ENCODE measurements at regions not wholly inside any gene's neighbourhood (a gene's known extent, or its start where the extent isn't known, plus 50 kb on each side); places are given as distances from the start of the nearest gene placed in this dataset.
"Not testable (repeated sequence)": the region's sequence is repeated elsewhere in the genome, so short reads cannot be mapped to it uniquely, and the experiment has no call there.

DNA sequence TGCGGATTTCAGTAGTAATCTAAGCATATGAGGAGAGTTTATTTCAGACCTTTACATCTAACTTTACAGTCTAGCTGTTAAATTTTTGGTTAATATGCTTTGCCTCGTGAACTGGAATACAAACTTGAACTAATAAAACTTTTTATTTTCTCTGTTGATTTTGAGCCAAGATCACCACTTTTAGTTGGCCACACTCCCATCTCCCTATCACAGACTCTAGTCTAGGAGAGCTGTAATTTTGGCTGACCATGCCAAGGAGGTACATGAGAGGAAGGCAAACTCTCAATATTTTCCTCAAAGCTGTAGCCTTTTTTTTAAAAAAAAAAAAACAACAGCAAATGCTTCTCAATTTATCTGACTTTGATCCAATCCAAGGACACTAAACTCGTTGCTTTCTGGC lies 597.5 kb upstream of the PCDH7 start:
- DNase-seq (ENCODE audit: extremely low read depth, low read depth): no peak

DNA sequence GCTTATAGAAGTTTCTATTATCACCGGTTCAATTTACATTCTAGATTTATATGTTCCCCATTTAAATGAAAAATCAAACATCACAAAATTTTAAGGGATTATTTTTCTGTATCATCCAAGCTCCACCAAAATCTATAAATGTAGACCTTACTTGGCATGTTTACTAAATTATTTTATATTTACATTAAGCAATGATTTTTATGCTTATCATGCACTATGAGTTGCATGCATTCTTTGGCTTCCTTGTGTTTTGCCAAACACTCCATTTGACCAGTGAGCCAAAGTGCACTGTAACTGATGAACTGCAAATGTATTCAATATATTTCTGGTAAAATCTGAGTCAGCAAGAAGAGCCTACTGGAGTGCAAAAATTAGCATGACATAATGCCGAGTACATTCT lies 595.5 kb upstream of the PCDH7 start:
- not testable (repeated sequence) for DNase-seq (ENCODE audit: extremely low read depth, low read depth)

DNA sequence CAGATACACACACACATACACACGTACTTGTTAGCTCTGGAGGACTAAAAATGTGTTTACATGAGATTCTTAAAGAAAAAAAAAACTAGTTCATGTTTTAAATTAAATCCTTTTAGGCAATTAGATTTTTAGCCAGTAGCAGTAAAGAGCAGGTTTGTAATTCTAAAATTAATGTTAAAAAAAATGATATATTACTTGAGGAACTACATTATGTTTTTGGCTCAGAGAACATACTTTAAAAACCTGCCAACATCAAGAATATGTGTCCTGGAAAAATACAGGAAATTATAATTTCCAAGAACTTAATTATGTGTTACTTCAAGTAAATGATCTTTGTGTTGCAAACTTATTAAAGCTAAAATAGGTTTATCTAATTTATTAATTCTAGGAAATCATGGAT lies 594.3 kb upstream of the PCDH7 start:
- DNase-seq (ENCODE audit: extremely low read depth, low read depth): no peak

DNA sequence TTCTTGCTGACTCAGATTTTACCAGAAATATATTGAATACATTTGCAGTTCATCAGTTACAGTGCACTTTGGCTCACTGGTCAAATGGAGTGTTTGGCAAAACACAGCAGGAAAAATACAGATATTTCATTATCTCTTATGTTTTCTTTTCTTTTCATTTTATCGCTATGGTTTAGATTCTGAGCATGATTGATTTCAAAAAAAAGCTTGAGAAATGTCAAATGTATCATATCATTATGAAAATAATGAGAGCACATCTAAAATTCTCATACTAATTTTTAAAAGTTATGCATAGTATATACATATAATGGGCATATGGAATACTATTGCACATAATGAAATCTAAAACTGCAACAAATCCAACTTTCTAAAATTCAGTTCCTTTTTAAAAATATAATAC lies 593.8 kb upstream of the PCDH7 start:
- no peak for DNase-seq (ENCODE audit: extremely low read depth, low read depth)

DNA sequence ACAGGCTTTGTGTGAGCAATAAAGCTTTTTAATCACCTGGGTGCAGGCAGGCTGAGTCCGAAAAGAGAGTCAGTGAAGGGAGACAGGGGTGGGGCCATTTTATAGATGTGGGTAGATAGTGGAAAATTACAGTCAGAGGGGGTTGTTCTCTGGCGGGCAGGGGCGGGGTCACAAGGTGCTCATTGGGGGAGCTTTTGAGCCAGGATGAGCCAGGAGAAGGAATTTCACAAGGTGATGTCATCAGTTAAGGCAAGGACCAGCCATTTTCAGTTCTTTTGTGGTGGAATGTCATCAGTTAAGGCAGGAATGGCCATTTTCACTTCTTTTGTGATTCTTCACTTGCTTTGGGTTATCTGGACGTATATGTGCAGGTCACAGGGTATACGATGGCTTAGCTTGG lies 571.3 kb upstream of the PCDH7 start:
- not testable (repeated sequence) for DNase-seq (ENCODE audit: extremely low read depth, low read depth)

DNA sequence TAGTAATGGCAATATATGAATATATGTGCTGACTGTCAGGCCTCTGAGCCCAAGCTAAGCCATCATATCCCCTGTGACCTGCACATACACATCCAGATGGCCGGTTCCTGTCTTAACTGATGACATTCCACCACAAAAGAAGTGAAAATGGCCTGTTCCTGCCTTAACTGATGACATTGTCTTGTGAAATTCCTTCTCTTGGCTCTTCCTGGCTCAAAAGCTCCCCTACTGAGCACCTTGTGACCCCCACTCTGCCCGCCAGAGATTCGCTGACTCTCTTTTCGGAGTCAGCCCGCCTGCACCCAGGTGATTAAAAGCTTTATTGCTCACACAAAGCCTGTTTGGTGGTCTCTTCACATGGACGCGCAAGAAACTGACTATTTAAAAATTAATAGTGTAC lies 570.6 kb upstream of the PCDH7 start:
- not testable (repeated sequence) for DNase-seq (ENCODE audit: extremely low read depth, low read depth)

DNA sequence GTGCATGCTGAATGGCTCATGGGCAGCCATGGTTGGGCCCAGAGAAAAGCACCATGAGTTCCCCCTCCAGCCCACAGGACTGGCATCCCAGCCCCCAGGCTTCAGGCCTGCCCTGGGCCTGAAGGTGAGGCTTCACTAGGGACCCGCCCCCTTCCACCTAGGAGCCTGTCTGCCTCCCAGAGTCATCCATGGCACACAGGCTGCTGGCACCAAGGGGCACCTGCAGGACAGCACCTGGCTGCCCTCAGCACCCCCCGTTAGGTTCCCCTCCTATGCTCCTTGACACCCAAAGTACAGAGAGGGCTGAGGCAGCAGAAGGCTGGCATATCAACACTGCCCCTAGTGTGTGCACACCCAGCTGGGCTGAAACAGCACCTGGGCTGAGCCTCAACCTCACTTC lies 566.7 kb upstream of the PCDH7 start:
- DNase-seq (ENCODE audit: extremely low read depth, low read depth): no peak

DNA sequence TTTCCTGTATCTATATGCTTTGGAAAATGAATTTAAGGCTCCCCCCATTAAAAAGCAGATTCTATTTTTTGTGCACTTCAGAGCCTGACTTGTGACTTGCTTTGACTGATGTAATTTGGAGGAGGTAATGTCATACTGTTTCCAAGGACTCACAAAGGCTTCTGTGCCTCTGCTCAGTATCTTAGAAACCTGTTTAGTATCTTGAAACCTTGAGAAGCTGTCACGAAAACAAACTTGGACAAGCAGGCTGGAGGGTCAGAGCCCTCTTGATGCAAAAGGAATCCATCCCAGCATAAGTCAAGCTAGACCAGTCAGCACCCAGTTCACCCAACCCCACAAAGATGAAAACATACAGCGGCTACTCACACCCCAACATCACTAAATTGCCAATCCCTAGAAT lies 560.0 kb upstream of the PCDH7 start:
- no peak for DNase-seq (ENCODE audit: extremely low read depth, low read depth)

DNA sequence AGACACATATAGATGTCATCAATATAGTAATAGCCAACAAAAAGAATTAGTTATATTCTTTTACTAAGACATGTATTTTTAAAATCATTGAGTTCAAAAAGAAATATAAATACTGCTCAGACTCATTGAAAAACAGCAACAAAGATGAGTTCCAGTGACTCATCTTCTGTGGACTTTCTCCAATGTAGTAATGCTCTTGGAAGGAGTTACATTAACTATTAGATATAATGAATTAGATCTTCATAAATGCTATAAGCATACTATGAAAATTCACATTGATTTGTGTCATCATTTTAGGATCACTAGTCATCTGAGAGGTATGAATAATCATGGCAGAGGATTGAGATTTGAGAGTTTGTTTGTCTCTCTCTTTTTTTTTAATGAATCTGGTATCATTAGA lies 547.8 kb upstream of the PCDH7 start:
- no peak for DNase-seq (ENCODE audit: extremely low read depth, low read depth)

DNA sequence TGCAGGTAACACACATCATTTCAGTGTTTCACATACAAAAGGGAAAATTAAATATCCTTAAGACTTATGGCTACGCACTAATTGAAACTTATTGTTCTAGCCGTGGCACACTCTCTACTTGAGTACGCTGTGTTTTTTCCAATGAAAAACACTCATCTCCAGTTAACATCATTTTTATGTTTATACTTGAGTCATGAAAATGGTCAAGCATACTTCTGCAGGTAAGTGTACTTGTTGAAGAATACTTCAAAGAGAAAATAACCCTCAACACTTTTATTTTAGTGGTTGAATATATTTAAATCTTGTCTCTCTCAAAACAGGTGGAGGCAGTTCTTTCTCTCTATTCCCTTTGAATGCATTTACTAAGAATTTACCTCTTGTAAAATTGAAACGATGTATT lies 538.7 kb upstream of the PCDH7 start:
- no peak for DNase-seq (ENCODE audit: extremely low read depth, low read depth)

DNA sequence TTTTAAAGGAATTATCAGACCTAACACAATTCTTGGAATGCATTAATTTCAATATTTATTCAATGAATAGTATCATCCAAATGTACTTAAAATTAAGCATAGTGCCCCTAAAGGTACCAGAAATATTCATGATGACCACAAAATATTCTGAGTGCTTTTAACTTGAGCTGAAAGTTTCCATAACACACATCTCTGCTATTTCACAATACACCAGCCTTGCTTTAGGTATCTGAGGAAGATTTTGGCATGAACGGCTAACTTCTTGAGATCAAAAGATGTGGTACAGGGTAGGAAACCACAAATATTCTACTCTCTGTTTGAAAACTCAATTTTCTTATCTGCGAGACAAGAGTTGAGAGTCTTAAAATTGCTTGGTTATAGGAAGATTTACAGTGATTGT lies 538.3 kb upstream of the PCDH7 start:
- DNase-seq (ENCODE audit: extremely low read depth, low read depth): no peak

DNA sequence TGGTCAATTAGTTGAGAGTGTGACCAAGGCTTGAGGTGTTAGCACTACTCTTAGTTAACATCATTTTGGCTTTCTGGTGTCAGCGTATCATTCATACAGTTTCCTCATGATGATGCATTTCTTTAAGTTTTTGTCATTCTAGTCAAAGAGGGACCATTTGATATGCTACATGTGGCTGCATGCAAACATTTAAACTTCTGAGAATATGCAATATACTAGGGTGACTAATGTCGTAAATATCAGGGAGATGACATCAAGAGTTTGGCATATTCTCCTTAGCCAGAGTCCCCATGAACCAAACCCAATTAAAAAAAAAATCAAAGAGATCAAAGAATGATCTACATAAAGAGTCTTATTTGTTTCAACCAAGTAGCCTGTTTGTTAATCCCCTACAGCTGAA lies 537.4 kb upstream of the PCDH7 start:
- DNase-seq (ENCODE audit: extremely low read depth, low read depth): no peak

DNA sequence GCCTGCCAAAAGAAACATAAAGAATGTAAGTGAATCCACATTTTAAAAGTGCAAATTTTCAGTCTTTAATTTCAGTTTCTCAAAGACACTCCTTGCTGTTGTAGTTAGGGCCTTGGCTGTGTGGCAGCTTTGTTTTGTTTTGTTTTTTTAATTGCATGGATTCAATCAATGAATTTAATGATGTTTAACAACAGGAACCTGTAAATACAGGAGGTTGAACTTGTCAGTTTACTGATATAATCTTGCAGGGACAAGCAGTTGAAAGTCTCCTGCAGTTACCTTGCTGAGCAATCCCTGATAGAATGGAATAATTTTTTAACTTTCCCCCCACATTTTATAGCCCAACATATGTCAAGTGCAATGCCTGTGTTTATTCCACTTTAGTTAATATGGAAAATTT lies 528.3 kb upstream of the PCDH7 start:
- no peak for DNase-seq (ENCODE audit: extremely low read depth, low read depth)

DNA sequence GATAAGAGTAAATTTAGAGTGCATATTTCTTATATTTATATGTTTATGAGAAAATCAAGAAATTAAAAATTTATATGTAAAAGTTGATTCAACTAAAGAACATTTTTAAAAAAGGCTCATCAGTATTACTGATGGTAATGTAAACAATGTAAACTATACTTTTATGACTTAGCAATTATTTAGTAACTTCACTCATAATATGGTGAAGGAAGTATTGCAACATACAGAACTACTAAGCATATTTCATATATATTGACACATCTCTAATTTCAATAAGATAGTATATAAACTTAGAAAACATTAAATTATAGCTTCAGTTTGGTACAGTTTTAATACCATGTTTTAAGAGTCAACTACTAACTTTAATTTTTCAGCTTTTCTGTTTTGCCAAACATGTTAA lies 512.8 kb upstream of the PCDH7 start:
- DNase-seq (ENCODE audit: extremely low read depth, low read depth): no peak

DNA sequence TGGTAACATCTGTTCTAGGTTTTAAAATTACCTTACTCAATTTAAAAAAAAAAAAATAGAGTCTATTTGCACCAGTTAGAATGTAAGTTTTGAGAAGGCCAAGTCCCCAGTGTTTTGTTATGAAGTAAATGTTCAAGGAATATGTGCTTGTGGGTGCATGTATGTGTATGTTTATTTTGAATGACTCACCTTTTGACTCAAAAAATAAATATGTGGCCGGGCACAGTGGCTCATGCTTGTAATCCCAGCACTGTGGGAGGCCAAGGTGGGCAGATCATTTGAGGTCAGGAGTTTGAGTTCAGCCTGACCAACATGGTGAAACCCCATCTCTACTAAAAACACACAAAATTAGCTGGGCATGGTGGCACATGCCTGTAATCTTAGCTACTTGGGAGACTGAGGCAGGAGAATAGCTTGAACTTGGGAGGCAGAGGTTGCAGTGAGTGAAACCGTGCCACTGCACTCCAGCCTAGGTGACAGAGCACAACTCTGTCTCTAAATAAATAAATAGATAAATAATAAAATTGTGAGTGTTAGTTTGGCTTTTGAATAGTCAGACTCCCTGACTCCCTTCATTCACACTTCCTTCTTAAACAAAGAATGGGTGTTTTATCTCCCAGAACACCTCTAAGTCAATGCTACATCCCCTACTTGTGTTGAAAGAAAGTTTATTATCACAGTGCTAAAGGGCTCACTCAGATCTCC lies 511.3 kb upstream of the PCDH7 start:
- peak; percentile 13 for DNase-seq (ENCODE audit: extremely low read depth, low read depth)

DNA sequence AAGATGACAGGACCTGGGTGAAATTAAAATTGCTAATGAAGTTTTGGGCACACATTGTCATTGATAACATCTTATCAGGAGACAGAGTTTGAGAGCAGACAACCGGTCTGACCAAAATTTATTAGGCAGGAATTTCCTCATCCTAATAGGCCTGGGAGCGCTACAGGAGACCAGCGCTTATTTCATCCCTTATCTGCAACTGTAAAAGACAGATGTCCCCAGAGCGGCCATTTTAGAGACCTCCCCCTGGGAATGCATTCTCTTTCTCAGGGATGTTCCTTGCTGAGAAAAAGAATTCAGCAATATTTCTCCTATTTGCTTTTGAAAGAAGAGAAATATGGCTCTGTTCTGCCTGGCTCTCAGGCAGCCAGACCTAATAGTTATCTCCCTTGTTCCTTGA lies 504.2 kb upstream of the PCDH7 start:
- not testable (repeated sequence) for DNase-seq (ENCODE audit: extremely low read depth, low read depth)

DNA sequence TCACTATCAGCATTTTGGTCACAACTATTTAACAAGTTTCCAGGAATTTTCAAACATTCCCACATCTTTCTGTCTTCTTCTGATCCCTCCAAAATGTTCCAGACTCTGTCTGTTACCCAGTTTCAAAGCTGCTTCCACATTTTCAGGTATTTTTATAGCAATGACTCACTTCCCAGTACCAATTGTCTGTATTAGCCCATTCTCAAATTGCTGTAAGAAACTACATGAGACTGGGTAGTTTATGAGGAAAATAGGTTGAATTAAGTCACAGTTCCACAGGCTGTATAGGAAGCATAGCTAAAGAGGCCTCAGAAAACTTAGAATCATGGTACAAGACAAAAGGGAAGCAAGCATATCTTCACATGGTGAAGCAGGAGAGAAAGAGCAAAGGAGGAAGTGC lies 475.0 kb upstream of the PCDH7 start:
- no peak for DNase-seq (ENCODE audit: extremely low read depth, low read depth)

DNA sequence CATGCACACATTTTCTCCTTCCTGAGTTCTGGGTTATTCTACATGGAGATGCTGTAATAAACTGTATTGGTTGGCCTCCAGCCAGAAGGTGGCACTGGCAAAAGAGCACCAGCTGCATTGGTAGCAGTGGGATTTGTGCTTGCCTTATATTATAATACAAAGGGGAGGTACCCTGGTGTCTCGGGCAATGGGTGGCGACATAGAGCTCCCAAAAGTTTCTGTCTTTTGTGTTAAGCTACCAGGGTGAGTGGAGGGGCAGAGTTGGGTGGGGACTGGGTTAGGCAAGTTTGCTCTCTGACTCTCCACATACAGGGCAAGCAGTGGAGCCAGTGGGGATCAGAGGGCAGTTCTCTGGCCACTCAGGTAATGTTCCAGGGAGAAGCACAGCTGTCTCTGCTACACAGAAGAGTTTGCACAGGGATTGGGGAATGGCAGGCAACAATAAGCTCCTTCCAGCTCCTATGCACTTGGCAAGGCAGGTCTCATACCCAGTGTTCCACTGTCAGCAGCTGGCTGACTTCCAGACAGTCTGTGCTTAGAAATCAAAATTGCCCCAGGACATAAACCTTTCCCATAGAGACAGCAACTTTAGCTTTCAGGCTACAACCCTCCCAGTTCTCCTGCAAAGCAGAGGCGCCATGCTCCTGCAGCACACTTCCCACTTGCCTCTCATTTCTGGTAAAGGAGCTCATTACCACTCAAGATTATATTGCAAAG lies 463.9 kb upstream of the PCDH7 start:
- no peak for DNase-seq (ENCODE audit: extremely low read depth, low read depth)

DNA sequence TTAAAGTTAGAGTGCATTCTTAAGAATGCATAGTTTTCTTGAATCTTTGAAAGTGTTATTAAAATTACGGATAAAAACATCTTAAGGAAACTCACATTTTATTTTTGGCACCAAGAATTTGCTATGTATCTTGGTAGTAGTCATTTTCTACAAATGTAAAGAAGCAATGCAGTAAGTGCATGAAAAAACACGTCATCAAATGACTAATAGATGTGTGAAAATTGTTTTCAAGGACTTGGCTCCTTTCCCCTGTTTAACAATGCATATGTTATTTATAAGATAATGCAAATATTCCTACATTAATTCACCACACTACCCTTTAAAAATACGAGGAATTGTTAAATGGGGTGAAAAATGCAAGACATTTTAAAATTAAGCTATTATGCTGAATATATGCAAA lies 461.2 kb upstream of the PCDH7 start:
- no peak for DNase-seq (ENCODE audit: extremely low read depth, low read depth)

DNA sequence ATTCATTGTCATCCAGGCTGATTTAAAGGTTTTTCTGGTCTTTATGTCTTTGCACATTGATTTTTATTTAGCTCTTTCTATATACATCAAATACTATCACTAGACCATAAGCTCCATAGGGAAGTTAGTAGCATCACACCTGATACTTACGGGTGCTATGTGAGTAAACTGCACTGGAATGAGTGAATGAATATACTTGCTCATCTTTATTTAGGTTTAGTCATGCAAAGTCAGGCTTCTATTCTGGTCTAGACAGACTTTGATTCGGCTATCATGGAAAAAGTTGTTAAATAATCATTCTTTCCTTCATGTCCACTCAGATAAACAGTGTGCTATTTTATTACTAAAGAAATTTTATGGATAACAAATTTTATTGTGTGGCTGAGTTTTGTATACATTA lies 457.8 kb upstream of the PCDH7 start:
- no peak for DNase-seq (ENCODE audit: extremely low read depth, low read depth)

DNA sequence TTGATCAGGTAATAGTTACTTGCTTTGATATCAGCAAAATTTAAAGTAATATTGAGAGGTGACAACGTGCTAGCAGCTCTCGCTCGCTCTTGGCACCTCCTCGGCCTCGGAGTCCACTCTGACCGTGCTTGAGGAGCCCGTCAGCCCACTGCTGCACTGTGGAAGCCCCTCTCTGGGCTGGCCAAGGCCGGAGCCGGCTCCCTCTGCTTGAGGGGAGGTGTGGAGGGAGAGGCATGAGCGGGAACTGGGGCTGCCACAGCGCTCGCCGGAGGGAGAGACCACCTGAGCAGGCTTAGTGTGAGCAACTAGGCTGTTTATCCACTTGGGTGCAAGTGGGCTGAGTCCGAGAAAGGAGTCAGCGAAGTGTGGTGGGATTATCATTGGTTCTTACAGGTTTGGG lies 455.7 kb upstream of the PCDH7 start:
- DNase-seq (ENCODE audit: extremely low read depth, low read depth): no peak

DNA sequence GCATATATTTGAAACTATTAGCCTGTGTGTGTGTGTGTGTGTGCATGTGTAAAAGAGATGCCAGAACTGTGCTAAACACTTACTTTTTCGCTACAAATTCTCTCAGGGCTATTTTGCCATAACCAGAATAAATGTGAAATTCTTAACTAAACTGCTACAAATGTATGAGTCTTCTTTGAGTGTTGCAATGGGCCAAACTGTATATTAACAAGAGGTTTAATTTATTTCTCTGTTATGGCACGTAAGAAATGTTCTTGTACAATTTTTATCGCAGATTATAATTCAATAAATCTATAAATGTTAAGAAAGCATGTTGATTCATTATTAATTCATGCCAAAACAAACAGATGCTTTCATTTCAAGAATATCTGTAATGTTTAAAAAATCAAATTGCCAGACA lies 454.5 kb upstream of the PCDH7 start:
- DNase-seq (ENCODE audit: extremely low read depth, low read depth): no peak

DNA sequence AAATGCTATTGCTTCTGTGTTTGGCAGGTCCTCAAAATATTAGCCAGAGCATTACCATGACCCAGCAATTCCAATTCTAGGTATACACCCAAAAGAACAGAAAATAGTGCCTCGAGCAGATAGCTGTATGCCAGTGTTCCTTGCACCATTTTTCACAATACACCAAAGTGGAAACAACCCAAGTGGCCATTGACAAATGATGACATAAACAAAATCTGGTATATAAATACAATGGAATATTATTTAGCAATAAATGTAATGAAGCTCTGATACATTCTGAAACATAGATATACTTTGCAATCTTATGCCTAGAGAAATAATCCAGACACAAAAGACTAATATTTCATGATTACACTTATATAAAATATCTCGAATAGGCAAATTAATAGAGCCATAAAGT lies 451.8 kb upstream of the PCDH7 start:
- no peak for DNase-seq (ENCODE audit: extremely low read depth, low read depth)
